ENCODE measurements at regions not wholly inside any gene's neighbourhood (a gene's known extent, or its start where the extent isn't known, plus 50 kb on each side); places are given as distances from the start of the nearest gene placed in this dataset.

- Histone ChIP-seq H3K23ac (ENCODE audit: insufficient read length) (no peak overlapping the region), H3K23me2 (ENCODE audit: low read depth, low read length) (no peaks in the 10 kb centered on the region; the same call in 1 of the 2 replicates), H3K79me1 (ENCODE audit: low read depth, low read length) (no peaks in the 10 kb centered on the region), H4K5ac (ENCODE audit: insufficient read length, low read depth, low read length) (no peak overlapping the region), H2BK15ac (ENCODE audit: low read length) (no peak overlapping the region), H3K4ac (replicated peaks; ENCODE audit: insufficient read length, low read depth, low read length) (no peak overlapping the region), H3K79me2 (ENCODE audit: control insufficient read depth in 1 of 2, insufficient read depth in 2 of 2, low read length in 2 of 2) (no peaks in the 10 kb centered on the region), H2BK5ac (ENCODE audit: low read depth, low read length) (no peak overlapping the region), H3K9ac (replicated peaks in 1 of 4; ENCODE audit: extremely low read depth in 1 of 4, low read depth in 3 of 4, low read length in 3 of 4) (no peak overlapping the region), H3K27ac (ENCODE audit: low read depth, low read length) (no peak overlapping the region), H2BK120ac (replicated peaks; ENCODE audit: low read depth, low read length) (no peak overlapping the region), H3K4me1 (replicated peaks in 1 of 4; ENCODE audit: control insufficient read depth in 3 of 4, insufficient read depth in 4 of 4, low read length in 3 of 4) (no peaks in the 10 kb centered on the region), H4K91ac (replicated peaks; ENCODE audit: insufficient read length, low read length) (no peak overlapping the region), H3K4me2 (ENCODE audit: insufficient read depth in 1 of 2, low read depth in 2 of 2, low read length in 2 of 2) (no peak overlapping the region), H2BK12ac (ENCODE audit: low read depth, low read length) (no peak overlapping the region), H3K9me3 (ENCODE audit: insufficient read depth in 2 of 2, low read depth in 1 of 2, low read length in 1 of 2) (no peaks in the 10 kb centered on the region), H3K36me3 (ENCODE audit: control insufficient read depth in 2 of 4, insufficient read depth in 4 of 4, low read length in 3 of 4) (no peaks in the 10 kb centered on the region), H3K56ac (replicated peaks; ENCODE audit: insufficient read length, low read depth, low read length) (no peak overlapping the region), H3K18ac (ENCODE audit: extremely low read depth, low read length) (no peak overlapping the region), H4K20me1 (replicated peaks in 1 of 2; ENCODE audit: control insufficient read depth in 1 of 2, insufficient read depth in 2 of 2, low read length in 2 of 2) (no peaks in the 10 kb centered on the region), H3K27me3 (replicated peaks in 1 of 4; ENCODE audit: control insufficient read depth in 3 of 4, extremely low read depth in 1 of 4, insufficient read depth in 3 of 4, low read length in 3 of 4) (no peaks in the 10 kb centered on the region), H3K14ac (ENCODE audit: insufficient read length) (no peak overlapping the region), H2AFZ (ENCODE audit: low read length) (no peak overlapping the region), H2AK5ac (ENCODE audit: low read depth, low read length) (no peak overlapping the region), H3K4me3 (ENCODE audit: extremely low read depth in 1 of 4, insufficient read depth in 2 of 4, low read depth in 3 of 4, low read length in 4 of 4) (no peak overlapping the region), H4K8ac (ENCODE audit: extremely low read depth, insufficient read depth, low read length) (no peak overlapping the region), H2BK20ac (ENCODE audit: low read length) (no peak overlapping the region)
- ChIA-PET CTCF (ENCODE audit: partially characterized antibody) (interaction anchor here (0.7 kb wide), 1 partner anchor 1148 kb away, joined by 3 read pairs; no protein-coding TSS in a partner anchor), POLR2A (ENCODE audit: partially characterized antibody) (no interaction called here)
- FAIRE-seq: no peak
- WGBS, 2 experiments (ENCODE audit: extremely low coverage in 1 of 2, insufficient coverage in 1 of 2, insufficient read length in 1 of 2, insufficient replicate concordance in 2 of 2, low coverage in 1 of 2, low lambda C conversion rate in 2 of 2, missing lambda C conversion rate in 1 of 2): 93% methylated on average over 3 of the region's 3 CpGs; no CpG with 5 or more reads in 1 of the 2 experiments
- no peak for DNase-seq (ENCODE audit: low read depth in 1 of 2, low spot score in 2 of 2)
- no peak for TF ChIP-seq SIRT6 (IDR thresholded peaks at IDR 0.05; ENCODE audit: low read length)
Observed at GRCh38 chr3:181549266-181549665, 162.5 kb upstream of the SOX2 start.
